Heart right ventricle (tissue), 16 donors: ENCODE measurements at regions not wholly inside any gene's neighbourhood (a gene's known extent, or its start where the extent isn't known, plus 50 kb on each side); places are given as distances from the start of the nearest gene placed in this dataset.

Source experiments
- ATAC-seq, 8 donors: fragments of 200-7000 bp; cut with Tn5 transposase; one replicate each; pipeline ENCODE4 v1.9.1; 2020; ENCODE audit warnings: mild to moderate bottlenecking in 8 of 8, moderate library complexity in 8 of 8, moderate number of reproducible peaks in 1 of 8
- DNase-seq, 2 donors: peaks; one replicate each; pipeline ENCODE4 v3.0.0-alpha.2; 2020
- H3K27ac ChIP-seq, 10 donors: fragments of 200-600 bp; sonication (generic) in 2 of 10; one replicate each; pipeline versions ENCODE4 v1.5.0 to v1.8.0; 2020 to 2022; ENCODE audit warnings: mild to moderate bottlenecking in 3 of 10
- H3K27me3 ChIP-seq, 7 donors: fragments of 200-600 bp; one replicate each; pipeline ENCODE4 v1.8.0; 2021 to 2022; ENCODE audit warnings: mild to moderate bottlenecking in 2 of 7
- H3K36me3 ChIP-seq, 9 donors: fragments of 200-600 bp; sonication (generic) in 1 of 9; one replicate each; pipeline versions ENCODE4 v1.5.0 to v1.8.0; 2020 to 2022; ENCODE audit warnings: mild to moderate bottlenecking in 2 of 9
- H3K4me1 ChIP-seq, 9 donors: fragments of 200-600 bp; sonication (generic) in 1 of 9; one replicate each; pipeline versions ENCODE4 v1.5.0 to v1.8.0; 2020 to 2022; ENCODE audit warnings: mild to moderate bottlenecking in 4 of 9
- H3K4me3 ChIP-seq, 10 donors: fragments of 200-600 bp; sonication (generic) in 2 of 10; one replicate each; pipeline versions ENCODE4 v1.5.0 to v1.8.0; 2020 to 2022; ENCODE audit warnings: mild to moderate bottlenecking in 7 of 10, moderate library complexity in 2 of 10
- H3K9me3 ChIP-seq, 11 donors: fragments of 200-600 bp in 10 of 11; sonication (generic) in 2 of 11; one replicate each; pipeline versions ENCODE4 v1.5.0 to v1.8.0; 2013 to 2022; ENCODE audit warnings: mild to moderate bottlenecking in 2 of 11, control low read depth in 1 of 11, moderate library complexity in 1 of 11
- CTCF ChIP-seq, 9 donors: fragments of 200-600 bp; sonication (generic) in 2 of 9; IDR thresholded peaks; one replicate each; pipeline versions ENCODE4 v1.5.0 to v1.8.0; 2021 to 2022; ENCODE audit warnings: antibody characterized with exemption in 9 of 9, mild to moderate bottlenecking in 5 of 9, moderate library complexity in 1 of 9
- WGBS, 2 donors: extraction: QIAGEN DNeasy Blood & Tissue Kit; methylation state at CpG; one replicate each; pipeline ENCODE4 v1.1.7; 2013; ENCODE audit warnings: inconsistent platforms in 1 of 2; 5-methylcytosine and 5-hydroxymethylcytosine counted together
- intact Hi-C, 10 donors: fragments of 100-400 bp; cut with DNase I; formaldehyde crosslinking; loops; one replicate each; pipeline versions ENCODE4 v1.11.1 to v1.14.2; 2022
- donor health status: Arrhythmogenic right ventricular cardiomyopathy.
- donor health status: ischemic (EF 13 %, LVEDD 7.1; RV severe dilation, severe dysfunction).
- donor health status: healthy with polysubstance abuse.
- donor health status: DM: no; HTN: yes; CAD: no.
- donor health status: DM: no; HTN: no; CAD: no.
- donor health status: ischemic (EF 25% LVEDD 6.9; RV normal size, moderate dysfunction).
- donor health status: ischemic (EF 25% LVEDD 5.7; RV mildly dilated, moderate dysfunction).
- donor health status: healthy.
- donor health status: DM: yes; HTN: yes; CAD: no.
- donor health status: Ischemic cardiomyopathy.
- donor health status: ischemic (EF 35%, LVEDD 5.7; RV mildly dilated, moderate dysfunction).
- donor health status: nonischemic (EF 11% LVEDD 7.7; RV severe dilation, severe dysfunction).
- donor health status: DM: yes; HTN: yes; CAD: no.
- donor health status: PGD.
- donor health status: ischemic (EF 29% LVEDD 5.4; RV normal size, mild dysfunction).
- donor health status: nonischemic (EF 23%, LVEDD 6.1; RV moderate dilation, normal function).

- Histone ChIP-seq H3K36me3 (no peaks in the 10 kb centered on the region), H3K27me3 (no peaks in the 10 kb centered on the region), H3K4me1 (no peaks in the 10 kb centered on the region), H3K27ac (no peak overlapping the region), H3K9me3 (peaks cover 0 to under 1% (median 0%) of the 10 kb centered on the region in 11 donors), H3K4me3 (no peak overlapping the region)
- intact Hi-C loops: no loop called here
- no peak for TF ChIP-seq CTCF (IDR thresholded peaks at IDR 0.05)
- DNase-seq (no peak), ATAC-seq (no peak)
Observed at GRCh38 chr18:24802456-24802855, 342.0 kb downstream of the HRH4 start.

GRCh38 chr18:24805156-24805555 lies 344.7 kb downstream of the HRH4 start:
- Histone ChIP-seq H3K27ac (no peak overlapping the region), H3K27me3 (no peaks in the 10 kb centered on the region), H3K4me3 (no peak overlapping the region), H3K9me3 (peaks cover 0 to 16% (median 0%) of the 10 kb centered on the region in 11 donors), H3K4me1 (no peaks in the 10 kb centered on the region), H3K36me3 (no peaks in the 10 kb centered on the region)
- 97 to 98% methylated on average over 5 of the region's 5 CpGs for WGBS, 2 donors
- intact Hi-C loops: no loop called here
- ATAC-seq: no peak
- no peak for TF ChIP-seq CTCF (IDR thresholded peaks at IDR 0.05)
- DNase-seq: no peak

- no peak overlapping the region for H3K27ac ChIP-seq
- H3K36me3 ChIP-seq: no peaks in the 10 kb centered on the region
- no peaks in the 10 kb centered on the region for H3K27me3 ChIP-seq
- DNase-seq (no peak), ATAC-seq (no peak)
- H3K4me1 ChIP-seq: no peaks in the 10 kb centered on the region
- H3K4me3 ChIP-seq: no peak overlapping the region
- no peak for TF ChIP-seq CTCF (IDR thresholded peaks at IDR 0.05)
- WGBS, 2 donors: 91% methylated on average over 7 of the region's 7 CpGs
- intact Hi-C loops: no loop called here
- H3K9me3 ChIP-seq: peaks cover 0 to 16% (median 0%) of the 10 kb centered on the region in 11 donors
Observed at GRCh38 chr18:24809173-24809950, 348.9 kb downstream of the HRH4 start.

- H3K36me3 ChIP-seq: no peaks in the 10 kb centered on the region
- intact Hi-C loops: no loop called here
- no peak for DNase-seq
- H3K4me3 ChIP-seq: no peak overlapping the region
- H3K9me3 ChIP-seq: peaks cover 0 to 16% (median 0%) of the 10 kb centered on the region in 11 donors
- H3K27ac ChIP-seq: no peak overlapping the region
- WGBS, 2 donors: 85 to 87% methylated on average over 9 of the region's 9 CpGs
- TF ChIP-seq CTCF (IDR thresholded peaks at IDR 0.05): no peak
- ATAC-seq: no peak
- no peaks in the 10 kb centered on the region for H3K27me3 ChIP-seq
- H3K4me1 ChIP-seq: no peaks in the 10 kb centered on the region
Observed at GRCh38 chr18:24810561-24811305, 350.3 kb downstream of the HRH4 start.
